ENCODE measurements at regions not wholly inside any gene's neighbourhood (a gene's known extent, or its start where the extent isn't known, plus 50 kb on each side); places are given as distances from the start of the nearest gene placed in this dataset.

DNA sequence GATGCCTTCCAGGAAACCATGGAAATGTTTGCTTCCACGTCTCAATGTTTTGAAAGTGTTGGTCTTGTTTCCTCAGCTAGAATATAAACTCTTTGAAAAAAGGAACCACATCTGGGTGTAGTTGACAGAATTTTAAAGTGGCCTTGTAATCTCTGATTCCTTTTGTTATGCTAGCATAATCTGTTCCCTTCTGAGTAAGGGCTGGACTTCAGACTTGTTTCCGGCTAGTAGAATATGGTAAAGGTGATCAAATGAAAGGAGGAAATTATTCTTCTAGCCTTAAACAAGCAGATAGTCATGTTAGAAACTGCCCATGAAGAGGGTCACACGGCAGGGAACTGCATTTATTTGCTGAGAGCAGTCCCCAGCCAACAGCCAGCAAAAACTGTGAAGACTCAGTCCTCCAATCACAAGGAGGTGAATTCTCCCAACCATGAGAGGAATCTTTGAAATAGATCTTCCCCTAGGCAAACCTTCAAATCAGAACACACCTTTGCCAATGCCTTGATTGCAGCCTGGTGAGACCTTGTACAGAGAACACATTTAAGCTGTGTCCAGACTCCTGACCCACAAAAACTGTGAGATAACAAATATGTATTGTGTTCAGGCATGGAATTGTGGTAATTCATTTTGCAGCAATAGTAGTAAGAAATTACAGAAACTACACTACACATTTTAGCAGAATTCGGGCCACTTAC lies 316.9 kb upstream of the SP8 start:
- no peak for TF ChIP-seq ZFX (IDR thresholded peaks at IDR 0.05; ENCODE audit: borderline replicate concordance)
- TF ChIP-seq CTCF (IDR thresholded peaks at IDR 0.05) = no peak
- H3K27ac ChIP-seq = no peak overlapping the region

DNA sequence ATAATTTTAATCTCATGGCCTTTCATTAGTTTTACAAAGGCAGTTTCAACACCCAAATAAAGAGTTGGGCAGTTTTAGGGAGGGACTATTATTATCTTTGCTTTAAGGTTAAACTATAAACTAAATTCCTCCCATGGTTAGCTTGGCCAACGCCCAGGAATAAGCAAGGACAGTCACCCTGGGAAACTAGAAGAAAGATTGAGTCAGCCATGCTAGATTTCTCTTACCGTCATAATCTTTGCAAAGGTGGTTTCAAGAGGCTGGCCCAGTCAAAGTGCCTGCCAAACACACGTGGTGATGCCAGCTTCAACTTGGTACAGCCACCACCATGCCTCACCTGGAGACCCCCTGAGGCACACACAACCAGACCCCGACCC lies 317.4 kb upstream of the SP8 start:
- TF ChIP-seq CTCF (IDR thresholded peaks at IDR 0.05) = no peak
- TF ChIP-seq ZFX (IDR thresholded peaks at IDR 0.05; ENCODE audit: borderline replicate concordance) = no peak
- no peak overlapping the region for H3K27ac ChIP-seq

- TF ChIP-seq ZFX (IDR thresholded peaks at IDR 0.05; ENCODE audit: borderline replicate concordance) = no peak
- no peak for TF ChIP-seq CTCF (IDR thresholded peaks at IDR 0.05)
- no peak overlapping the region for H3K27ac ChIP-seq
Measured at GRCh38 chr7:21106296-21106732, 319.6 kb upstream of the SP8 start.

DNA sequence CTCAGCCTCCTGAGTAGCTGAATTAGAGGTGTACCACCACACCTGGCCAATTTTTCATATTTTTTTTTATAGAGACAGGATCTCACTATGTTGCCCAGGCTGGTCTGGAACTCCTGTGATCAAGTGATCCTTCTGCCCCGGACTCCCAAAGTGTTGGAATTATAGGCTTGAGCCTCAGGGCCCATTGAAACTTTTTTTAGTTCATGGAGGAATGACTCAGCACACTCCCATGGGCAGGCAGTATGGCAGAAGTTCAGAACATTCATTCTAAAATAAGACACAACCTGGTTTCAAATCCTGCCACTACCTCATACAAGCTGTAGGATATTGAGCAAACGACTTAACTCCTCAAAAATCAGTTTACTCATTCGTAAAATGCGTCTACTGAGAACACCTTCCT lies 320.4 kb upstream of the SP8 start:
- TF ChIP-seq ZFX (IDR thresholded peaks at IDR 0.05; ENCODE audit: borderline replicate concordance) = no peak
- no peak for TF ChIP-seq CTCF (IDR thresholded peaks at IDR 0.05)
- H3K27ac ChIP-seq = no peak overlapping the region

GRCh38 chr7:21108182-21108581 lies 319.7 kb upstream of the SP4 start:
- TF ChIP-seq CTCF (IDR thresholded peaks at IDR 0.05) = no peak
- TF ChIP-seq ZFX (IDR thresholded peaks at IDR 0.05; ENCODE audit: borderline replicate concordance) = no peak
- no peak overlapping the region for H3K27ac ChIP-seq

- no peak overlapping the region for H3K27ac ChIP-seq
- no peak for TF ChIP-seq CTCF (IDR thresholded peaks at IDR 0.05)
- TF ChIP-seq ZFX (IDR thresholded peaks at IDR 0.05; ENCODE audit: borderline replicate concordance) = no peak
Measured at GRCh38 chr7:21113609-21114415, 314.1 kb upstream of the SP4 start.

DNA sequence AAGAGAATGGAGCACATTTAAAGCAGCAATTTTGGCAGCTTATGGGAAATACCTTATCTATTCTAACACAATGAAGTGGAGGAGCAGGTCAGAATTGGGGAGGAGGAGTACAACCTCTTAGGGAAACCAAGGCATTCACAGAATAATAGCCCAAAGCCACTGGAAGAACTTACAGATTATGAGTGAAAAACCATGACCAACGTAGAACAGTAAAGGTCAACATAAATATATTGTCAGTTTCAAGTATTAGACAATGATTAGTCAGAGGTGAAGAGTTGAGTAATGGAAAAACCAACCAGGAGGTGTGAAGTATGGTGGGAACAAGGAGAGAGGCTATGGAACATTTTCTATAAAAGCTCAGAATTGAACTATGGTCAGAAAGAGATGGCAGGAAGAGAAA lies 304.3 kb upstream of the SP4 start:
- TF ChIP-seq ZFX (IDR thresholded peaks at IDR 0.05; ENCODE audit: borderline replicate concordance) (no peak), CTCF (IDR thresholded peaks at IDR 0.05) (no peak)
- H3K27ac ChIP-seq = no peak overlapping the region
